NB4 (cell line): ENCODE measurements at regions not wholly inside any gene's neighbourhood (a gene's known extent, or its start where the extent isn't known, plus 50 kb on each side); places are given as distances from the start of the nearest gene placed in this dataset.

Experiments
- MYC ChIP-seq: IDR thresholded peaks from 2 replicates; pipeline ENCODE4 v1.6.1; 2011; ENCODE audit warnings: low read depth, low read length
- POLR2A ChIP-seq: IDR thresholded peaks from 2 replicates; pipeline ENCODE4 v1.6.1; 2011; ENCODE audit warnings: mild to moderate bottlenecking; ENCODE audit not compliant: insufficient read length; ENCODE audit errors: extremely low read depth
- TF ChIP-seq, protein P1 (sequence below): IDR thresholded peaks from one replicate; pipeline ENCODE4 v1.5.1; 2012; ENCODE audit warnings: low read depth, low read length
- TF ChIP-seq, protein P2 (sequence below): IDR thresholded peaks from 2 replicates; pipeline ENCODE4 v1.6.1; 2011; ENCODE audit warnings: low read depth, low read length

GRCh38 chr13:73254827-73255226 lies 196.0 kb downstream of the KLF5 start:
- TF ChIP-seq, protein P1, sequence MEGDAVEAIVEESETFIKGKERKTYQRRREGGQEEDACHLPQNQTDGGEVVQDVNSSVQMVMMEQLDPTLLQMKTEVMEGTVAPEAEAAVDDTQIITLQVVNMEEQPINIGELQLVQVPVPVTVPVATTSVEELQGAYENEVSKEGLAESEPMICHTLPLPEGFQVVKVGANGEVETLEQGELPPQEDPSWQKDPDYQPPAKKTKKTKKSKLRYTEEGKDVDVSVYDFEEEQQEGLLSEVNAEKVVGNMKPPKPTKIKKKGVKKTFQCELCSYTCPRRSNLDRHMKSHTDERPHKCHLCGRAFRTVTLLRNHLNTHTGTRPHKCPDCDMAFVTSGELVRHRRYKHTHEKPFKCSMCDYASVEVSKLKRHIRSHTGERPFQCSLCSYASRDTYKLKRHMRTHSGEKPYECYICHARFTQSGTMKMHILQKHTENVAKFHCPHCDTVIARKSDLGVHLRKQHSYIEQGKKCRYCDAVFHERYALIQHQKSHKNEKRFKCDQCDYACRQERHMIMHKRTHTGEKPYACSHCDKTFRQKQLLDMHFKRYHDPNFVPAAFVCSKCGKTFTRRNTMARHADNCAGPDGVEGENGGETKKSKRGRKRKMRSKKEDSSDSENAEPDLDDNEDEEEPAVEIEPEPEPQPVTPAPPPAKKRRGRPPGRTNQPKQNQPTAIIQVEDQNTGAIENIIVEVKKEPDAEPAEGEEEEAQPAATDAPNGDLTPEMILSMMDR = no peak
- TF ChIP-seq POLR2A (no peak), MYC (no peak)
- TF ChIP-seq, protein P2, sequence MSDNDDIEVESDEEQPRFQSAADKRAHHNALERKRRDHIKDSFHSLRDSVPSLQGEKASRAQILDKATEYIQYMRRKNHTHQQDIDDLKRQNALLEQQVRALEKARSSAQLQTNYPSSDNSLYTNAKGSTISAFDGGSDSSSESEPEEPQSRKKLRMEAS = no peak
